Kidney epithelial cell (primary cell): ENCODE measurements at regions not wholly inside any gene's neighbourhood (a gene's known extent, or its start where the extent isn't known, plus 50 kb on each side); places are given as distances from the start of the nearest gene placed in this dataset.

ENCODE experiments used
- DNase-seq: peaks from one replicate; pipeline ENCODE4 v3.0.0-alpha.2; 2010; ENCODE audit warnings: low read depth
- H3K27me3 ChIP-seq: 2 replicates; pipeline ENCODE4 v1.6.0; 2011; ENCODE audit warnings: low read length; ENCODE audit not compliant: control insufficient read depth, insufficient read depth
- H3K36me3 ChIP-seq: 2 replicates; pipeline ENCODE4 v1.5.1; 2011; ENCODE audit warnings: low read length; ENCODE audit not compliant: control insufficient read depth, insufficient read depth
- H3K4me3 ChIP-seq: 2 replicates; pipeline ENCODE4 v1.5.1; 2011; ENCODE audit warnings: low read depth, mild to moderate bottlenecking, control low read depth, low read length
- TF ChIP-seq, protein P1 (sequence below): IDR thresholded peaks from 2 replicates; pipeline ENCODE4 v1.5.1; 2011; ENCODE audit warnings: mild to moderate bottlenecking, moderate library complexity, low read length, control low read depth, inconsistent platforms; ENCODE audit not compliant: insufficient read depth, poor library complexity, severe bottlenecking

DNA sequence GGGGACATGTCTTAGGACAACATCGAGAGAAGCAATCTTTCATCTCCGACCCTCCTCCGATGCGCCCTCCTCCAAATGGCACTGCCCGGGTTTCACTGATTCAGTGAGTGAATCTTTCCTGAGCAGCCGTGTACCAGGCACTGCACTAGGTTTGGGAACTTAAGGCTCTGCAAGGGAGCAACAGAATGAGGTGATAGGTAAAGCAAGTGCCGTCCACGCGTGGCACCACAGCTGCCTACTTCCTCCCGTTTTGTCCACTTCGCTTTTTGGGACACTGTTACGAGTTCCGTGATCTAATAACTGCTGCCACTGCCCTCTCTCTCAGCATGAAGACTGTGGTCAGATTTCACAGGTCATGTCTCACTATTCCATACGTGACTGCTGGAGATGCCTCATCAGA, 131.0 kb downstream of the TEX29 start:
- H3K27me3 ChIP-seq, result no peaks in the 10 kb centered on the region

DNA sequence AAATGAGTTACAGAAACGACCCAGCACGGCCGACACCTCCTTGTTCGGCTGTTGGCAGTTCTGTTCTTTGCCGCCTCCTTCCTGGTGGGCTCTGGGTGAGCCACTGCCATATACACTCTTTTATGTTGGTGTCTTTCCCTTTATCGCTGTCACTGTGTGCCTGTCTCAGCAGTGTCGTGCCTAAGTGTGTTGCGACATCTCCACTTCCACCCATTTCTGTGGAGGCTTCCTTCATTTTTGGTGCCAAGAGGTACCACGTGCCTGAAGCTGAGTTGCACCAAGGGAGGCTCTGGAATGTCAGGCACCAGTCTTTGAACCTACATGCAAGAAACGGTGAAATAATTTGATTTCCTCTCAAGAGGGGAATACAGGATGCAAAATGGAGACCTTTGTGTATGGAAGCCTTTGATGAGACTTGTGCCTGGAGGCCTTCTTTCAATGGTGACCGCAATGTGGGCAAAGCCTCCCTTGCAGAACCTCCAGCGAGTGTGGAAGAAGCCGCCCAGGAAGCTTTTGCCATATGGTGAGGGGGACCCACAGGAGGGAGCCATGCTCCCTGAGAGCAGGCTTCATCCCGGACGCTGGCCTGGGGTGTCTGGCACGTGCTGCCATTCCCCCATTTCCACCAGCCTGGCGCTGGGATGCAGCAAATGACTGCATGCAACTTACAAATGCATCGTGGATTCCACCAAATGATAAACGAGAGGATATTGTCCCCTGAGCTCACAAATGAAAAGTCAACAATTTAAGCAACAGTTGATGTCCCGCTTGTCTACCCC, 136.2 kb downstream of the TEX29 start:
- Histone ChIP-seq H3K4me3 (no peak overlapping the region), H3K27me3 (peaks cover 6% of the 10 kb centered on the region), H3K36me3 (no peaks in the 10 kb centered on the region)
- no peak for DNase-seq
- TF ChIP-seq, protein P1, sequence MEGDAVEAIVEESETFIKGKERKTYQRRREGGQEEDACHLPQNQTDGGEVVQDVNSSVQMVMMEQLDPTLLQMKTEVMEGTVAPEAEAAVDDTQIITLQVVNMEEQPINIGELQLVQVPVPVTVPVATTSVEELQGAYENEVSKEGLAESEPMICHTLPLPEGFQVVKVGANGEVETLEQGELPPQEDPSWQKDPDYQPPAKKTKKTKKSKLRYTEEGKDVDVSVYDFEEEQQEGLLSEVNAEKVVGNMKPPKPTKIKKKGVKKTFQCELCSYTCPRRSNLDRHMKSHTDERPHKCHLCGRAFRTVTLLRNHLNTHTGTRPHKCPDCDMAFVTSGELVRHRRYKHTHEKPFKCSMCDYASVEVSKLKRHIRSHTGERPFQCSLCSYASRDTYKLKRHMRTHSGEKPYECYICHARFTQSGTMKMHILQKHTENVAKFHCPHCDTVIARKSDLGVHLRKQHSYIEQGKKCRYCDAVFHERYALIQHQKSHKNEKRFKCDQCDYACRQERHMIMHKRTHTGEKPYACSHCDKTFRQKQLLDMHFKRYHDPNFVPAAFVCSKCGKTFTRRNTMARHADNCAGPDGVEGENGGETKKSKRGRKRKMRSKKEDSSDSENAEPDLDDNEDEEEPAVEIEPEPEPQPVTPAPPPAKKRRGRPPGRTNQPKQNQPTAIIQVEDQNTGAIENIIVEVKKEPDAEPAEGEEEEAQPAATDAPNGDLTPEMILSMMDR, result no peak

More for the DNA sequence above, 131.0 kb downstream of the TEX29 start:
- no peak for DNase-seq
- H3K36me3 ChIP-seq, result no peaks in the 10 kb centered on the region
- TF ChIP-seq, protein P1, result no peak
- H3K4me3 ChIP-seq, result no peak overlapping the region

DNA sequence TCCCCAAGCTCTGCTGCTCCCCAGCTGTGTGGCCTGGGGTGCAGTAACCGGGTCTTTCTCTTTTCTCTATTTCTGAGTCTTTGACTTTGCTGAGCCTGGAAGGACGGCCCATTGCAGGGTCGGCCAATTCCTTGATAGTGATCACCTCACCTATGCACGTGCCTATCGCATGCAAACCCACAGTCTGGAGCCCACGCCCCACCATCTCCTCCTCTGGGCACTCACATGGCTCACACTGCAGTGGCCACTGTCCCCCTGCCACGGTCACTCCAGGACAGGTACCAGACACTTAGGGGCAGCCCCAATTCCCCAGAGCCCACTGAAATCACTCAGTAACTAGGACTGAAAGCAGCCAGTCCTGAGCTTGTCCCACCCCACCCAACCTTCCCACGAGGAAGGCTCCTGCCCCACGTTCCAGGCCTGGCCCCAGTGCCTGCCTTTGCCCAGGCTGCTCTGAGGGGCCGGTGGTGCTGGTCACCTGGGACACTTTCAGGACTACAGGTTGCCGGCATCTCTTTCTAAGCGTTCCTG, 137.6 kb downstream of the TEX29 start:
- Histone ChIP-seq H3K4me3 (no peak overlapping the region), H3K36me3 (no peaks in the 10 kb centered on the region), H3K27me3 (peaks cover 6% of the 10 kb centered on the region)
- DNase-seq, result no peak
- TF ChIP-seq, protein P1, result no peak

DNA sequence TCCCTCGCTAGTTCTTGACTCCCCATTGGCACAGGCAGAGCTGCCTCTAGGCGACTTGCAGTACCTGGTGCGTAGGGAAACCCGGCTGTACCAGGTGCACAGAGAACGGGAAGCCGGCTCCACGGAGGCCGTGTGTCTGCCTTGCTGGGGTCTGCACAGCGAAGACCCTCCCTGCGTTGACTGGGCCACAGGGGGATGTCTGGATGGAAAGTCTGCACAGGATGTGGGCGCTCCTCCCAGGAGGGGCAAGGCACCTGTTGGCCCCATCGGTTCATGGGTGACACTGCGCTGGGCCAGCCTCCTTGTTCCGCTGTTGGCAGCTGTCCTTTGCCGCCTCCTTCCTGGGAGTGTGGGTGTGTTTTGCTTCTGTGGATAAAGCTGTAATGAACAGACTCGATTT, 138.3 kb downstream of the TEX29 start:
- no peak overlapping the region for H3K4me3 ChIP-seq
- H3K36me3 ChIP-seq, result no peaks in the 10 kb centered on the region
- peaks cover 6% of the 10 kb centered on the region for H3K27me3 ChIP-seq
- DNase-seq, result no peak
- TF ChIP-seq, protein P1, result no peak

DNA sequence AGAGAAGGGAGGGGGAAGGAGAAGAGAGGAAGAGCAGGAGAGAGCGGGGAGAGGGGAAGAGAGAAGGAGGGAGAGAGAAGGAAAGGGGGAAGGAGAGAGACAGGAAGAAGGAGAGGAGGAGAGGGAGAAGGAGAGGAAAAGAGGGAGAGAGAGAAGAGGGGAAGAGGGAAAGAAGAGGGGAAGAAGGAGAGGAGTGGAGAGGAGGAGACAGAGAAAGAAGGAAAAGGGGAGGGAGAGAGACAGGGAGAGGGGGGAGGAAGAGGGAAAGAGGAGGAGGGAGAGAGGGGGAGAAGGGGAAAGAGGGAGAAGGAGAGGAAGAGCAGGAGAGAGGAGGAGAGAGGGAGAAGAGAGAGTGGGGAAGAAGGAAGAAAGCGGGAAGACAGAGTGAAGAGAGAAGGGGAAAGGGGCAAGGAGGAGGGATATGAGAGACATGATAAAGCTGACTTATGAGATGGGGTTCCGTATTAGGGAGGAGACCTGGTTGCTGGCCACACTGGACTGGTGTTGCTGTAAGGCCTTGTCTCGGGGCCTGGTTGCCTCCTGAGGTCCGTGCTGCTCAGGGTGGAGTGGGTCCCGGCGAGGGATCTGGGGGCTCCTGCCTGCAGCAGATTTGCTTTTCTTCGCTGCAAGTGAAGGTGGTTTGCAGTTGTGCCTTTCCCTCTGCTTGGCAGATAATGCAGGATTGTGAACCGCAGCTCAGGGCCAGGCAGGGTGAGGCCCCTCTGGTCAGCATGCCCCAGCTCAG, 139.5 kb downstream of the TEX29 start:
- no peak overlapping the region for H3K4me3 ChIP-seq
- TF ChIP-seq, protein P1, result no peak
- no peak for DNase-seq
- peaks cover 6% of the 10 kb centered on the region for H3K27me3 ChIP-seq
- no peaks in the 10 kb centered on the region for H3K36me3 ChIP-seq
